Hindlimb muscle (tissue), 1 donor: ENCODE measurements at regions not wholly inside any gene's neighbourhood (a gene's known extent, or its start where the extent isn't known, plus 50 kb on each side); places are given as distances from the start of the nearest gene placed in this dataset.
A peak's percentile ranks its signal among the peaks of the same experiment; 100 is the strongest.
"Not testable (repeated sequence)": the region's sequence is repeated elsewhere in the genome, so short reads cannot be mapped to it uniquely, and the experiment has no call there.

ENCODE experiments used
- DNase-seq: peaks from one replicate; pipeline ENCODE4 v3.0.0-alpha.2; 2013

DNA sequence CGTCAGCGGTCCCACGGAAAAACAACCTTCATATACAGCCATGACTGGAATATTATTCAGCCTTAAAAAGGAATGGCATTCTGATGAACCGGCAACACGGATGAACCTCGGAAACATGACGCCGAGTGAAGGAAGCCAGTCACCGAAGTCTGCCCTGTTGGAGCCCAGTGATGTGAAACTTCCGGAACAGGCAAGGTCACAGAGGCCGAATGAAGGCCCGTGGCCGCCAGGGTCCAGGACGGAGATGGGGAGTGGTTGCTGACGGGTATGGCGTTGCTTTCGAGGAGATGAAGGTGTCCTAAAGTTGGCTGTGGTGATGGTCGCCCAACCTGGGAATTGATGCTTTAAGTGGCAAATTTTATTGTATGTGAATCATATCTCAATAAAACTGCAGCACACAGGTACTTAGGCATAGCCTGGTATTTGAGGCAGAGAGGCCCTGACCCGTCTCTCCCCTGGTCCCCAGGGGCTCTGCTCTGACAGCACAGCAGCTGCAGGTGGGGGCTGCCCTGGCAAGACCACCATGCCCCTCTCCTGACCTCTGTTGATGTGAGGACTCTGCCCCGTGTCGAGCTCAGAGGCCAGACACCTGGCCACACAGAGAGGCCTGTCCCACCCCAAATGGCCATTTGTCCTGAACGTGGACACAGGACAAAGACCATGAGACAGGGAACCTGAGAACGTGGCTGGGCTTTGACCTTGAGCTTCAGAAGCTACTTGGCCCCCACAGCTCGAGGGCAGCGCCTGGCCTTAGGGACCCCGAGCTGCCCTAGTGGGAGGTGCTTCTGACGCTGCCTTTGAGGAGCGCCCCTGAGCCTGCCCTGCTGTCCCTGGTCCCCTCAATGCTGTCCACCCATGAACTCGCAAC lies 1090.8 kb downstream of the BRD1 start:
- DNase-seq: no peak

DNA sequence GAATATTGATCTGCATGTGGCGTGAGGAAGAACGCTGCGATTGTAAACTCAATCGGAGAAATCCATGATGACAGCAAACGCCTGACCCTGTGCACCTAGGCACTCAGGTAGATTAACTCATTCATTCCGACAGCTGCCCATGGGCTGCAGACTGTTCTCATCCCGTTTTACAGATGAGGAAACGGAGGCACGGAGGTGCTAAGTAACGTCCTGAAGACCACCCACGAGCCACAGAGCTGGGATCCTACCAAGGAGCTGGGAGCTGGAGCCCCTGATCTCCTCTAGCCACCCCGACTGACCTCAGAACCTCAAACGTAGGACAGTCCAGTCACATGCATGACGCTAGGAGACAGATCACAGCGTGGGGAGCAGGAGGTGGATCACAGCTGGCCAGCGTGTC lies 1092.7 kb downstream of the BRD1 start:
- no peak for DNase-seq

DNA sequence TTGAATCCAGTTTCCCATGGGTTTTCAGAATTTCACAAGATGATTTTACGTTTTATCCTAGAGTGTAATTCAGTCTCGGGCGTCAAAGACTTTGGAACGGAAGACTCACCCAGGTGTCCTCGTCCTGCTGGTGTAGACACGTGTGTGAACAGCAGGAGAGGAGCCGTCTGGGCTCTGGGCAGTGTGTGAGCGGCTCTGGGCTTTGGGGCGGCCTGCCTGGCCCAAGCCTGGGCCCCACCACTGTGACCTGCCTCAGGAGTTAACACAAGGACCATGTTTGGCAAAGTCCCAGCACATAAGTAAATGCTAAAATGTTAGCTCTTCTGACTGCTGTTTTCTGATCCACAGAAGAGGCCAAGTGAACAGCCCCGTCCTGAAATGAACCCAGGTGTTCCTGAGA lies 1093.3 kb downstream of the BRD1 start:
- DNase-seq: no peak

DNA sequence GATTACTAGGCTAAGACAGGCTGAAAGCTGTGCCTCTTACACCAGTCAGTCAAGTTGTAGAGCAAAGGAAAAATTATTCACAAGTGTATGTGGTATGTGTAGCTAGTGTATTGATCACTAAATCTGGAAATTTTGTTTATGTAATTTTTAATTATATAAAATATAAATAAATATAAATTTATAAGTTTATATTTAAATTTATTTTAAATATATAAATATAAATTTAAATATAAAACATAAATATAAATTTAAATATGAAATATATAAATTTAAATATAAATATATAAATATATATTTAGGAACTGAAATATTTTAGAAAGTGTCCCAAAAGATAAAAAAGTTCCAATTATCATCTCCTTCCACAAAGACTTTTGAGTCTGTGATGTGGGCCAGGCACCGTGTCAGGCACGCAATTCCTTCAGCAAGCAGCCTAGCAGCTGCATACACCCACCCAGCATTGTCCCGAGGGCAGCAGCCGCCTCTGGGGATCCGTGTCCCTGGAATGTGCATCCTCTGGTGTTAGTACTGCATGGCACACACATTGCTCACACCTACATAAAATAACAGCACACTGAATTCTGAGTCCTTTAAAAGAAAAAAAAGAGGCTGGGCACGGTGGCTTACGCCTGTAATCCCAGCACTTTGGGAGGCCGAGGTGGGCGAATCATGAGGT lies 1098.0 kb downstream of the BRD1 start:
- no peak for DNase-seq

DNA sequence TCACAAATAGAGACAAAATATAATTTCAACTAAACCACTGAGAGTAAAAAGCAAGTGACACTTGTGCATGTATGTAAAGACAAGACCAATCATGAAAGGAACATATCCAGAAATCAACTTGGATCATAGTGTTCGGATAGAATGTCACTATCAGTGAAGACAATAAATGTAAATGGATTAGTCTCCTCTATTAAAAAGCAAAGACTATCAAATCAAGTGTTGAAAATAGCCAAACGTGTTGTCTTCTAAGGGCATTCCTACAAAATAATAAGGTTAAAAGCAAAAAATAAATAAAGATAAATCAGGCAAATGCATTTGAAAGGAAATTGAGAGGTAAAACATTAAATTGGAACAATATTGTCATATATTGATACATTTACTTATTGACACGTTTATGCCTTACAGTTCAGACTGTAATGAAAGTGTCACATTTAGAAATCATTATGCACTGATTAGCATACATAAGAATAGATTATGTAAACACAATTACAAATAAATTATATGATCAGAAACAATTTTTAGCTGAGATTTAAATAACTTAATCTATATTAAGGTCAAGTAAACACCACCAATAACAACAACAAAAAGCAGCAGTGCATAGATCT lies 1100.1 kb downstream of the BRD1 start:
- DNase-seq: no peak

DNA sequence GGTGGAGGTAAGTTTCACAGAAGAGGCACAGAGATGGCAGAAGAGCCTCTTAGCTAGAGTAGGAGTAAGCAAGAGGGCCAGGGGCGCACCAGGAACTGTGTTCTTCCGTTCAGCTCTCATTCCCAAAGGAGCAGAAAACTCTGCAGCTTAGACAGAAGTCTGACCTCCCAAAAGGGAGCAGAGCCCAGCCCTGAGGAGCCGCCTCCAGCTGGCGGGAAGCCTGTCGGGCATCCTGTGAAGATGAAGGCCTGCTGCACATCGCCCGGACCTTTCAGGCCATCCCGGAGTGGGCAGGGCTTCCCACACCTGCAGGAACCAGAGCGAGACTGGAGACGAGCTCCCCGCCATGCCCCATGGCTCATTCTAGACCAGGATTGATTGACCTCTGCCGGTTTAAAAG lies 1102.8 kb downstream of the BRD1 start:
- DNase-seq: no peak

DNA sequence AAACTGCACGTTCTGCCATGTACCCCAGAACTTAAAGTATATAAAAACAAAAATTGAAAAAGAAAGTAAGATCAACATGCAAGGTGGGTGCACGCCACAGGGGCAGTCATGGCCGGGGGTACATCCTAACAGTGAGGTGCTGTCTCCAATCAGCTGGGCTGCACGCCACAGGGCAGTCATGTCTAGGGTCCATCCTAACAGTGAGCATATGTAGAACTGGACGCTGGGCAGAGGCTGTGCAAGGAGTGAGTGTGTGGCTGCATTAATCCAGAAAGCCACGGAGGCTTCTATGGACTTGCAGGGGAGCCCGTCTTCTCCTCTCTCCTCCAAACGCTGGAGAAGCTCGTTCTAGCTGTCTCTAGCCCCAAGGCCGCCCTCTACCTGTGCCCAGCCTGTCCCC lies 1105.0 kb downstream of the BRD1 start:
- DNase-seq: no peak

DNA sequence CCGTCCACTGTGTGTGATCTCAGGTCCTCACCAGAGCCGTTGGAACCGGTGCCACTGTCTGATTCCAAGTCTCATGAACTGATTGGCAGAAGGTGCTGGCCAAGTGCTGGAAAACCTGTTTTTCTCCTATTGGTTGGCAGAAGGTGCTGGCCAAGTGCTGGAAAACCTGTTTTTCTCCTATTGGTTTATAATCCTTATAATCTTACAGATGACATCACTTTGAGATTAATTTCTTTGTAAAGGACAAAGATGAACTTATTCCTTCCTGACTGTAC lies 1106.3 kb downstream of the BRD1 start:
- peak; percentile 8 for DNase-seq

DNA sequence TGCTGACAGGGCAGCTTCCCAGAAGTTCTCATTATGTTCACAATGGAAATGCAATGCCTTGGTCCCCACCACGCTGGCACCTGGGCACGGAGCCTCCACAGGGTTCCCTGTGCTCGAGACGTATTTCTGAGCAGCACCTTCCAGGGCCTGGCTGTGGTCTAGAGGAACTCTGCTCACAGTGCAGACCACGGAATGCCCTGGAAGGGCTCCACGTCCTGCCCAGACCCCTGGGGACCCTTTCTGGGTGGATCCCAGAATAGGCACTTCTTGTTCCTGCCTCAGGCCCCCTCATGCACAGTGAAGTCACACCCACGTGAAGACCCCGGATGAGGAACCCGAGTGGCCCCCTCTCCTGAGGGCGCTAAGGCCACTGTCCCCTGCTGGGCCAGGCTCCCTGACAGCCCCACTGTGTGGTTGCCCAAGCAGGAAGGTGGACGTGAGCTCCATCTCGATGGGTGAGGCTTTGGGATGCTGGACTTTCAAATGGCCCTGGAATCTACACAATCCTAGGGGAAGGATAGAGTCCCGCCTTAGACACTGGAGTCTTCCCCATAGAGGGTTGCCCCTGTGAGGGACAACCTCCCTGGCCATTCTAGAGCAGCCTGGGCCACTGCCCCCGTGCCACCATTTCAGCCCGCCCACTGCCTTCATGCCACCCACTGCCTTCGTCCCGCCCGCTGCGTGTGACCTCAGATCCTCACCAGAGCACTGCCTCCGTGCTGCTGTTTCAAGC lies 1106.8 kb downstream of the BRD1 start:
- DNase-seq: no peak

DNA sequence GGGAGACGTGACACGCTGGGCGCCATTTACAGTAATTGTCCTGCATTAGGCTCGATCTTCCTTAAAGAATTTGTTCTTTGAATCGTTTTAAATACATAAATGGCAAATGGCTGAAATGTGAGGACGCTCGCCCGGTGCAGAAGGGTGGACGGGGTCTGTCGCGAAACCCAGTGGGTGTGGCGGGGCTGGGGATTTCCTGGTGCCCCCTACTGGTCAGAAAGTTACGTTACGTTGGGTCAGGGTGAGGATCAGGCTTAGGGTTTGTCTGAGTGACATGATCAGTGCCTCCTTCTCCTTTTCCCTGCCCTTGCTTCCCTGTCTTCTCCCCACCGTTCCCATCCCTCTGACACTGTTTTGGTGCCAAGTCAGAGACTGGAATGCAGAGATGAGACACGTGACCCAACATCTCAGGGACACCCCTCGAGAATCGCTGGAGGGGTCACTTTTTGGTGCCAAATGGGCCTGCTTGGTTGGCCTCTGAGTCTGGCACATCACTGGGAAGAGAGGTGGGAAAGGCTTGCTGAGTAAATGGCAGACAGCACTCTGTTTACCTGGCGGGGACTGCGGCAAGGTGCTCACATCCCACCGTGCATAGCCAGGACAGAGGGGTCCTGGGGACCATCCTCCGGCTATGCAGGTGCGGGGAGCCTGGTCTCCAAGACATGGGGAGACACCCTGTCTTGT lies 1107.6 kb downstream of the BRD1 start:
- no peak for DNase-seq

DNA sequence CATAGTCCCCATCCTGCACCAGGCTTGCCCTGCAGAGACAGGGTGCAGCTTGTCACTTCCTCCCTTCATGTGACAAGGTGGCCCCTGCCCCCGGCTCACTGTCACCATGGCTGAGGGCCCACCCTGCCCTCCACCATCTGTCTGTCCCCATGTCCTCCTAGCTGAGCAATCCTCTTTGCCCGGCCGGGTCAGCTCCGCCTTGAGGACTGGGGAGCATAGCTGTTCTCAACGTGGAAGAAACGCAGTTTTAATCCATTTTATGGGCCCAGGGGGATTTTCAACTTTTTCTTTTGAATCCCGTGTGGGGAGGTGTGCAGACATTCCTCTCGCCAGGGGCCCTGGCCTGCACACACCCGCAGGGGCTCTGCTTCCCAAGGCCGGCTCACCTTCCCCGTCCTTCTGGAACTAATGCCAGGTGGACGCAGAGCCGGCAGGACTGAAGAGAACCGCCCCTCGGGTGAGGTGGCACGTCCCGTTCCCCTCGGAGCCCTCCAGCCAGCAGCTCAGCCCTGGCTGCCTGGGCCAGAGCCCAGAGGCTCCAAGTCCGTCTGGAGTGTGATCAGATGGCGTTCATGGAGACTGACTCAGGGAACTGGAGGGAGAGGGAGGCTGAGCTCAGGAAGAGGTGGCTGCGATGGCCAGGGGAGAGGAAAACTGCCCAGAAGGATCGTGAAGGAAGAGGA lies 1108.7 kb downstream of the BRD1 start:
- peak; percentile 32 for DNase-seq

DNA sequence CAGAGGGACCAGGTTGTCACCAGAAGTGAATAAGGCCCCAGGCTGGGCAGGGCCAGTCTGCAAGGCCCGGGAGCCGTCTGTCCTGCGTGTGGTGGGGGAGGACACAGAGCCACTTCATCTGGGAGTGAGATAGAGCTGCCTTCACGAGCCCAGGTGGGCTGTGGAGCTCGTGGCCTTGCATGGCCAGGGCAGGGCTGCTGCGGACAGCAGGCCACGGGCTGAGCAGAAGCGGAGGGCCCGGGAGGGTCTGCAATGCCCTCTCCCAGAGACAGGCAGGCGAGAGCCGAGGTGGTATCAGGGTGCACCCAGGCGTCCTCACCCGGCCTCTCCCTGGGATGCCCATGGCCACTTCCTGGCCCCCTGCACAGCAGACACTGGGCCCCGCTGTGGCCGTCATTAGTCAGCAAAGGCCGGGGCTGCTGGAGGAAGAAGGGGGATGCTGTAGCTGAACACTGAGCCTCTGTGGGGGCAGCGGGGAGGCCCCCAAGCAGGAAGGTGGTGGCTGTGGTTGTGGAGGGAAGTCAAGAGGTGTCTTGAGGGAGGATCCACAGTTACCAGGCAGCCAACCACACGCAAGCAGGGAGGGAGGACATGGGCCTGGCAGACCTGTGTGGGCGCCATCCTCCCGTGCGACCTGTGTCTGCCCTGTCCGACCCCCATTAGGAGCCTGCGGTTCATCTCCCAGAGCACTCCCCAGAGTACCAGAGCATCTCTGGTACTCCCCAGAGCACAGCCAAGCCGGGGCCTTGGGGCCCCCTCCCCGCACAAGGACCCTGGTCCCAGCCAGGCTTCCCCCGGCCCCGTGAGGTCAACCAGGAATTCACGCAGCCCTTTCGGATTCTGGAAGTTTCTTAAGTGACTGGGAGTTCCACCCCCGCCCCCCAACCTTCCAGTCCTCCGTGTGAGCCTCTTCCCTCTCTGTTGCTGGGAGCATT lies 1109.5 kb downstream of the BRD1 start:
- DNase-seq: no peak

DNA sequence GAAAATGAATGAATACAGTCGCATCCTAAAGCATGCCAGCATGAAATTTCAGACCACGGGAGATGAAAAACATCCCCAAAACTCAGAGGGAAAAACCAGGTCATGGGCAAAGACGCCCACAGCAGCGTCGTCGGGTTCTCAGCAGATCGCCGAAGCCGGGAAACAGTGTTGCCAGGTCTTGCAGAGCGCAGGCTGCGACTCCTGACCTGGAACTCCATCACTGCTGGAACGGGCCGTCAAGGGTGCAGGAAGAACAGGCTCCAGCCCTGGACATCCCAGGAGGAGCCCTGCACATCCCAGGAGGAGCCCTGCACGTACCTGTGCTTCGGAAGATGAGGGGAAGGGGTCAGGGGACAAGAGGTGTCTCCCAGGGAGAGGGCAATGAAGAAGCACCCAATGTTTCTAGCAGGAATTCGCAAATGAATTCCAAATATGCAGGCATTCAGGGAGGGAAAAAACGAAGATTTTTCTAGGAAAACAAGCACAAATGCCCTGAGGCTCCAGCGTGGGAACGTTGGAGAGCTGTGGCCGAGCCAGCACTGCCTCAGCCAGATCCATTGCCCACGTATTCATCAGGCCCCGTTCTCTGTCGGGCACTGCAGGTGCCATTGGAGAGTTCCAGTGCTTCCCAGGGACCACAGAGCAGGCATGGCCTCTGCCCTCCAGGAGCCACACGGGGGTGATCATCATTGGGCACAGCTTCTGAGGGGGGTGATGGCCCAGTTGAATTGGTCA lies 1110.4 kb downstream of the BRD1 start:
- no peak for DNase-seq

DNA sequence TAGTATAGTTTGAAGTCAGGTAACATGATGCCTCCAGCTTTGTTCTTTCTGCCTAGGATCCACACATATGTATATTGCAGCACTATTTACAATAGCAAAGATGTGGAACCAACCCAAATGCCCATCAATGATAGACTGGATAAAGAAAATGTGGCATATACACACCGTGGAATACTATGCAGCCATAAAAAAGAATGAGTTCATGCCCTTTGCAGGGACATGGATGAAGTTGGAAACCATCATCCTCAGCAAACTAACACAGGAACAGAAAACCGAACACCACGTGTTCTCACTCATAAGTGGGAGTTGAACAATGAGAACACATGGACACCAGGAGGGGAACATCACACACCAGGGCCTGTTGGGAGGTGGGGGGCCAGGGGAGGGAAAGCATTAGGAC lies 1111.5 kb downstream of the BRD1 start:
- not testable (repeated sequence) for DNase-seq

DNA sequence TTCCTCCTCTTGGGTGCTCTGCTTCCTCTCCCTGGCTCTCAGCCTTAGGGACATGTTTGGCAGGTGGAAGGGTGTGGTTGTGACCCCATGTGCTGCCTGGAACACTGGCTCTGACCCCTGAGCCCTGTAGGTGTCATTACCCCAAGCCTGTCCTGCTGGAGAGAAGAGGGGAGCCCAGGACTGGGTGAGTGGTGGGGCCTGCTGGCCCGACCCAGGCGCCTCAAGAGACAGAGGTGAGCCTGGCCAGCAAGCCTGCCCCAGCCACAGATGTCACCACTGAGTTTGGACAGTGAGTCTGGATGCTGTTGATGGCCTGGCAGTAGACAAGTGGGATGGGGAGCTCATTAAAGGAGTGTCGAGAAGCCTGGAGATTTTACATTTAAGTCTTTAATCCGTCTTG lies 1112.2 kb downstream of the BRD1 start:
- no peak for DNase-seq

DNA sequence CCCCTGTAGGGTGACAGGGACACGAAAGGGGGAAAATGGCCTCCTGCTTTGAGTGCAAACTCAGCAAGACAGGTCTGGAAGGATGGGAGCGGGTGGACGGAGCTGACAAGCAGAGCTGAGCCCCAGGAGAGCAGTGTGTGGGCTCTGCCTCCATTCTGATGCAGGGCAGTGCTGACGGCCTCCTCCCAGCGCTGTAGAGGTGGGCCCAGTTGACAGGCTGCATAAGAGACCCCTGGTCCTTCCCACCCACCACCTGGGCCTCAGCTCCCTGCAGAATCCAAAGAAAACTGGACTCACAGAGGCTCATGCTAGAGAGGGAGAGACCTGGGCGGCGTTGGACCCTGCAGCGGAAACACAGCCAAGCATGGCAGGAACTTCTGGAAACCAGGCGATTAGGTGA lies 1113.4 kb downstream of the BRD1 start:
- DNase-seq: no peak

DNA sequence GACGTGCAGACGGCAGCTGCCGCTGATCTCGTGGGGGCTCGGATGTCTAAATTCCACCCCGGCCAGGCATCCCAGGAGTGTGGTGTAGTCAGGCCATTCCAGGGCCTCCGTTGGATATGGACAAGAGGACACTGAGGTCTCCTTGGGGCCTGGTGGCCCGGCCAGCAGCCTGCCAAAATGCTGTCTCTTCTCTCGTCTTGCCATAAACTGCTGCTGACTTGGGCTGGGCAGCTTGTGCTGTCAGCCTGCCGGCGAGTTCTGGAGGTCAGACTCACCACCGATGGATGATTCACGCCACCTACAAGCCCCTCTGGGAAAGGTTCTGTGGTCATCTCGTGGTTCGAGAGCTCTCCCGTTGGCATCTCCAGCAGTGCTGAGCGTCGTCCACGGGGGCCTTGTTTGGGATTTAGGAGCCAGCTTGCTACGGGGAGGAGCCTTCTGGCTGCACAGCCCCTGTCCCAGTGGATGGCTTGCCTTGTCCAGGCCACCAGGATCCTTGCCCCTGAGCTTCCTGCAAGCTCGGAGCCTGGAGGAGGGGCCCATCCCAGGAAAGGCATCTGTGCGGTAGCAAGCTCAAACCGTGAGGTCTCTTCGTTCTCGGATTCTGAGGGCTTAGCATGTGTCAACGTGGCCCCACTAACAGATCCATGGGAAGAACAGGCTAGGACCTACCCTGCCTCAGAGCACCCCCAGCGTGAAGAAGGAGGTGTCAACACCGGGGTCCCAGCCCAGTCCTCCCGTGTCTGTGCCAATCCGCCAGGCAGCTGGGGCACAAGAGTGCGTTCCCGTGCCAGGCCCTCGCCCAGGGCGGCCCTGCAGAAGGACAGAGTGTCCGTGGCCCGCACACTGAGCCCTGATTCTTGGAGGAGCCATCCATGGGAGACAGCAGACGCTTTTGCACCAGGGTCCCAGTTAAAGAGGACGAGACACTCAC lies 1114.1 kb downstream of the BRD1 start:
- no peak for DNase-seq

DNA sequence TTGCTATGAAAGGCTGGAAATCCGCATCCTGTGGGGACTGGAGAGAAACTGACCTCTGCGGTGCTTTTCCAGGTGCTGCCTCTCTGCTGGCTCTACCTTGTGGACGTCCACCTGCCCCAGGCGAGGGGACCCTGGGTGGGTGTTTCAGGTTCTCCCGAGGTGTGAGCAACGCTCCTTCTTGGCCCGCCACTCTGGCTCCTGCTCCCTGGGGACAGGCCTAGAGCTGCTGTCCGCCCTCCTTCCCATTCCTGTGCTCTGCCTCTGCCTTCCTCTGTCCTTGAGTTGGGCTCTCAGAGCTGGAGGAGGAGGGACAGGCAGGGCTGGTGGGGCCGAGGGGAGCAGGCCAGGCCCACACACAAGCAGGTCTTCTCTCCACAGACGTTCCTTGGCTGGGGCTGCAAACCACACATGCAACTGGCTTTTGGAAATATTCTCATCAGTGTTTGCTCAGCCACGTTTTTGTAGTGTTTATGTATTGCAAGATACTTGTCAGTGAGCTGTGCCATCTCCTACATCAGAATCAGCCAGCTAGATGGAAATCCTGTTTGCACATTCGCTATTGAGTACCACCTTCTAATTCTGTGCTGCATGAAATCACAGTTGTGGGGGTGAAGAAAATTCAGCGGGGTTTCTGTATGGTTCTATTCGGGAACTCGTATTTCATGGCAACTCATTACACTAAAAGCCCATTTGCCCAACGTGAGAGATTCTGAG lies 1115.0 kb downstream of the BRD1 start:
- no peak for DNase-seq
